ENCODE measurements at regions not wholly inside any gene's neighbourhood (a gene's known extent, or its start where the extent isn't known, plus 50 kb on each side); places are given as distances from the start of the nearest gene placed in this dataset.
"Not testable (repeated sequence)": the region's sequence is repeated elsewhere in the genome, so short reads cannot be mapped to it uniquely, and the experiment has no call there.

- DNase-seq: no peak
These were observed 50.8 kb upstream of the CTNNA1 start for GRCh38 chr5:138702166-138703077.

DNA sequence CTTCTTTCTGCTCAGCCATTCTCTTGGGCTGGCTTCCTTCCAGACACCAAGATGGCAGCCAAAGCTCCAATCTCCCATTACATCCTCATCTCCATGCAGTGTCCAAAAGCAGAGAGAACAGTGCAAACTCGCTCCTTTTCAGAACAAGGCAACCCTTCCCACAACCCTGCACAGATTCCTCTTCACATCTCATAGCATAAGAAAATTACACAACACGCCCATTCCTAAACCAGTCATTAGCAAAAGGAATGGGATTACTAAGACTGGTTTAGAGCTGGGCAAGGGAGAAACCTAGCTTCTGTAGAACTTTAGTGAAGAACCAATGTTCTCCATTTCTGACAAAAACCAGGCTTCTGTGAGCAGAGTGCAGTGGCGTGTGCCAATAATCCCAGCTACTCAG, 51.5 kb upstream of the CTNNA1 start:
- DNase-seq: no peak

- no peak for DNase-seq
These were observed 52.5 kb upstream of the CTNNA1 start for GRCh38 chr5:138700581-138701362.

DNA sequence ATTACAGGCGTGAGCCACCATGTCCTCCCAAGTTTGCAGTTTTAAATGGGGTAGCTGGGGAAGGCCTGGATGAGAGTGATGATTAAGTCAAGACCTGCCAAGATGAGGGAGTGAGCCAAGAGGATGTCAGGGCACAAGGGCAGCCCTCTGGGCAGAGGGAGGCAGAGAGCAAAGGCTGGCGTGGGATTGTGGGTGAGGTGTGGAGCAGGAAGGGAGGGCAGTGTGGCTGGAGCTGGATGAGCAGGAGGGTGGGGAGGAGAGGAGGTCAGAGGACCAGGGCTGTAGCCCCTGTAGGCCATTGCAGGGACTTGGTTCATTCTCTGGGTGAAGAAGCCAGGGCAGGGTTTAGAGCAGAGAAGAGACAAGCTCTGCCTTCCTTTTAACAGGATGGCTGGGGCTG, 53.7 kb upstream of the CTNNA1 start:
- no peak for DNase-seq

GRCh38 chr5:138698713-138699112, 54.5 kb upstream of the CTNNA1 start:
- DNase-seq: no peak

DNA sequence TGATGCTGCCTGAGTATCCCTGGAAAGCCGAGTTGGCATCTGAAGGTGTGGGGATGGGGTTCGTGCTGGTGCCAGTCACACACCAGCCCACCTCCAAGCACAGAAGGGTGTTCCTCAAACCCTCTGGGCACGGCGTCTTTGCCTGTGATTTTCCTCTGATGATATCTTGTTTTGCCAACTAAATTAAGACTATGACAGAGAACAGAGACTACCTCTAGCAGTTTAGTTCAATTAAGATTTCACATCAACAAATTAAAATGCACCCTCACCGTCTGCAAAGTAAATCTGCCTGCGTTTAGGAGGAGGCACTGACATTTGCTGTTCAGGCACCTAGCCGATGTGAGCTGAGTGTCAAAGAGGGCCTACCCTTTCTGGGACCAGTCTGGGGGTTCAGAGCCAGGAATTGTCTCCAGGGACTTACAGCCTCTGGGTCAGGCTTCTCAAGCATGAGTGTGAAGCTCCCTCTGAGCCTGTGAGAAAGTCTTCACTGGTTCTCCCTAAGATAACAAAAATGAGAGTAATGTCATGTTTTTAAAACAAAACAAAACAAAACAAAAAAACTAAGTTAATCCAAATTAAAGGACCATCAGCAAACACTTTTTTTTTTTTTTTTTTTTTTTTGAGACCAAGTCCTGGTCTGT, 55.4 kb upstream of the CTNNA1 start:
- DNase-seq: no peak

- DNase-seq: no peak
These were observed 56.7 kb upstream of the CTNNA1 start for GRCh38 chr5:138696501-138696900.

DNA sequence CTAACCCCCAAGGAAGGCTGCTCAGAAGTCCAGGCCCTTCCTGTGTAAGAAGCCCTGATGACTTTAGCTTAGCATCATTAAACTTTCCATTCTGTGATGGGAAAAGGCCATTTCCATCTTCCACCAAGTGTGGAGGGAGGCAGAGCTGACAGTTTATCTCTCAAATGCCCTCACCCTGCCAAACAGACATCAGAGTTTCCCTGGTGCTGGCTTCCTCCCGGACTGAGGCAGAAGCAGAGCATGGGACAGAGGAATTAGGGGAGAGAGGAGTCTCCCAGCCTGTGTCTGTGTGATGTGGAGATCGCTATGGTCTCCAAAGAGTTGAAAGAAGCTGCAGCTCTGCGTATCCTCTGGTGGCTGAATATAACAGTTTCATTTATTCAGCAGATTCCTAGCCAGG, 57.4 kb upstream of the CTNNA1 start:
- DNase-seq: no peak

DNA sequence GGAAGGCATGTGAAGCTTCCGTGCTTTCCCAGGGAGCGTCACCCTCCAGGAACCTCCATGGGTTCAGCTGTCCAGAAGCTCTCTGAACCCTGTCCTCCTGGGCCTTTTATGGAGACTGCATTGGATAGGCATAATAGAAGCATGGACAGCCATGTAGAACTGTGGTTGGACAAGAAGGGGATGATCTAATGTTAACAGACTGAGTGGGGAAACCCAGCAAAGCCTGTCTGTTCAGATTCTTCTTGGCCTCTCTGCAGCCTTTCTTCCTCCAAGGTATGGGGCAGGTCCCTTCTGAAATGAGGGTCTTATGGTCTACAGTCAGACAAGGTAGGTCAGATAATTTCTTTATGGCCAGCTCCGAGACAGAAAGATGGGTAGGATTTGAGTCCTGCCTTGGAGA, 59.1 kb upstream of the CTNNA1 start:
- DNase-seq: no peak

DNA sequence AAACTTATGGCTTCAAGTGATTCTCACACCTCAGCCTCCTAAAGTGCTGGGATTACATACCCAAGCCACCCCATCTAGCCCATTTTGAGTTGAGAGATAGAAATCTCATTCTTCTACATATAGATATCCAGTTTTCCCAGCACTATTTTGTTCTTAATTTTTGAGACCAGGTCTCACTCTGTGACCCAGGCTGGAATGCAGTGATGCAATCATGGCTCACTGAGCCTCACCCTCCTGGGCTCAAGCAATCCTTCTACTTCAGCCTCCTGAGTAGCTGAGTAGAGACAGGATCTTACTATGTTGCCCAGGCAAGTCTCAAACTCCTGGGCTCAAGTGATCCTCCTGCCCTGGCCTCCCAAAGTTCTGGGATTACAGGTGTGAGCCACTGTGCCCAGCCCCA, 60.9 kb upstream of the CTNNA1 start:
- no peak for DNase-seq

GRCh38 chr5:138686668-138687067, 66.6 kb upstream of the CTNNA1 start:
- DNase-seq: no peak

- no peak for DNase-seq
These were observed 68.0 kb upstream of the CTNNA1 start for GRCh38 chr5:138685193-138685745.

GRCh38 chr5:138682462-138682861, 70.8 kb upstream of the CTNNA1 start:
- DNase-seq: not testable (repeated sequence)

DNA sequence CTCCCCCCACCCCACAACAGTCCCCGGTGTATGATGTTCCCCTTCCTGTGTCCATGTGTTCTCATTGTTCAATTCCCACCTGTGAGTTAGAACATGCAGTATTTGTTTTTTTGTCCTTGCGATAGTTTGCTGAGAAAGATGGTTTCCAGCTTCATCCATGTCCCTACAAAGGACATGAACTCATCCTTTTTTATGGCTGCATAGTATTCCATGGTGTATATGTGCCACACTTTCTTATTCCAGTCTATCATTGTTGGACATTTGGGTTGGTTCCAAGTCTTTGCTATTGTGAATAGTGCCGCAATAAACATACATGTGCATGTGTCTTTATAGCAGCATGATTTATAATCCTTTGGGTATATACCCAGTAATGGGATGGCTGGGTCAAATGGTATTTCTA, 74.4 kb upstream of the CTNNA1 start:
- not testable (repeated sequence) for DNase-seq

- DNase-seq: no peak
These were observed 75.4 kb upstream of the CTNNA1 start for GRCh38 chr5:138677782-138678181.

GRCh38 chr5:138676556-138677193, 76.5 kb upstream of the CTNNA1 start:
- no peak for DNase-seq

- no peak for DNase-seq
These were observed 77.2 kb upstream of the CTNNA1 start for GRCh38 chr5:138676002-138676401.

DNA sequence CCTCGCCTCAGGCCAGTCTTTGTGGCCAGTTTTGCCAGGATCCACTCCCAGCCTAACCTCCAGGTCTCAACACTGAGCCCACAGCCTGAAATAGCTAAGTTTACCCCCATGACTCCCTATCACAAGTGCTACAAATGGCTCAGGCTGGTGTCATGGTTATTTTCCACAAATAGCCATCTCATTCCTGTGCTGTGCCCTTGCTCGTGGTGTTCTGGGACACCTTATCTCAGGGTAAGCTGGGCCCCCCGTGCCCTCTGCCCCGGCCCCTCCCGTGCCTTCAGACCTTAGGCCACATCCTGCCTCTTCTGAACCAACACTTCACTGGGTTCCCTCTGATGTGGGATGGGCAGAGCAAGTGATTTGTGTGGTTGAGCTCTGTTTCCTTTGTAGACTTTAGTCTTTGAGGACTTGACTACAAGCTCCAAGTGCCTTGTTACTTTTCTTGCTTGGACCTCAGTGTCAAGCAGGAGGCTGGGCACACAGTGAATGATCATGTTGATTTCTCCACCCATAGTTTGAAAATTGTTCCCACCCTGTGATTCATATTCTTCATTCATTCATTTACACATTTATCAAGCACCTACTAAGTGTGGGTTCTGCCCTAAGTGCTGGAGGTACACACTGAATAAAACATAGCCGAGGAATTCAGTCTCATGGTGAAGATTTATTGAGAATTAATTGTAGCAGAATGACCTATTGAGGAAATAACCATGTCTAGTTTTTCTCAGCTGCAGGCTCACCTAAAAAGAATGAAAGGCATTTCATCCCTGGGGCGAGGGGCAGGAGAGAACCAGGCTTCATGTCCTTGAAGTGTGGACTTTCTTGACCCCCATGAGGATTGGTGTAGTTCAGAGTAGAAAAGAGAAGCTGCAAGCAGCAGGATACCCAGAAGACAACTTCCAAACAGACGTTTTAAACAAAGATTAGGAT, 84.5 kb upstream of the CTNNA1 start:
- peak; percentile 25 for DNase-seq

DNA sequence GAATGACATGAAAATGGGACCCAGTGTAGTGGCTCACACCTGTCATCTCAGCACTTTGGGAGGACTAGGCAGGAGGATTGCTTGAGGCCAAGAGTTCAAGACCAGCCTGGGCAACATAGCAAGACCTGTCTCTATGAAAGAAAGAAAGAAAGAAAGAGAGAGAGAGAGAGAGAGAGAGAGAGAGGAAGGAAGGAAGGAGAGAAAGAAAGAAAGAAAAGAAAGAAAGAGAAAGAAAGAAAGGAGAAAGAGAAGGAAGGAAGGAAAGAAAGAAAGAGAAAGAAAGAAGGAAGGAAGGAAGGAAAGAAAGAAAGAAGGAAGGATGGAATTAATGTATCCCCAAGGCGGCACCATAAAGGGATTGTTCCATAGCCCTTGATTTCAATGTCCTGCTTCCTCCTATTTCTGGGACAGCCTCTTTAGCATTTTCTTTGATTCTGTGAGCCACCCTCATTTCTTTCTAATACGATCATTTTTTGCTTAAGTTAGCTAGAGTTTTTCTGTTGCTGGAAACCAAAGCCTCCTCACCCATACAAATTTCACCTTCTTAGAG, 85.4 kb upstream of the CTNNA1 start:
- DNase-seq: not testable (repeated sequence)

- no peak for DNase-seq
These were observed 86.9 kb upstream of the CTNNA1 start for GRCh38 chr5:138666226-138666742.

- no peak for DNase-seq
These were observed 88.0 kb upstream of the CTNNA1 start for GRCh38 chr5:138665261-138665660.

All from activated CD4-positive, alpha-beta T cell treated with anti-CD3 and anti-CD28 coated beads for 48 hours (primary cell).